OCI-LY7 (cell line): ENCODE measurements at regions not wholly inside any gene's neighbourhood (a gene's known extent, or its start where the extent isn't known, plus 50 kb on each side); places are given as distances from the start of the nearest gene placed in this dataset.

Experiments
- BruUV-seq: library from RNA; stranded (reverse); fragments of 400-500 nt; replicated peaks from 2 replicates; lab custom pipeline; 2021; lab: Mats Ljungman, UMichigan
- CTCF ChIA-PET: fragments of 300-600 bp; sonication (Branson Sonifier 250); formaldehyde crosslinking; loops from one replicate; lab custom pipeline; 2022; ENCODE audit warnings: antibody characterized with exemption; ENCODE audit not compliant: unreplicated experiment; lab: Charles Lee
- POLR2A ChIA-PET: fragments of 300-600 bp; sonication (Branson Sonifier 250); formaldehyde crosslinking; loops from one replicate; lab custom pipeline; 2022; ENCODE audit warnings: antibody characterized with exemption; lab: Charles Lee
- DNase-seq: peaks from one replicate; pipeline ENCODE4 v3.0.0-alpha.2; 2015; ENCODE audit warnings: low spot score
- H2AFZ ChIP-seq: fragments of 200-600 bp; sonication (generic), shearing (Covaris generic); 2 replicates; pipeline ENCODE4 v1.6.1; 2014; ENCODE audit warnings: mild to moderate bottlenecking, antibody characterized with exemption, low read length, moderate library complexity
- H3K27ac ChIP-seq: fragments of 200-600 bp; sonication (generic); 2 replicates; pipeline ENCODE4 v1.5.1; 2014; ENCODE audit warnings: mixed run types, low read depth, mild to moderate bottlenecking, moderate library complexity, low read length, inconsistent platforms; ENCODE audit not compliant: poor library complexity, severe bottlenecking
- H3K36me3 ChIP-seq: fragments of 200-600 bp; sonication (generic); 2 replicates; pipeline ENCODE4 v1.6.1; 2014; ENCODE audit warnings: mild to moderate bottlenecking, antibody characterized with exemption, low read length, moderate library complexity, mixed read lengths; ENCODE audit not compliant: insufficient read depth
- H3K4me1 ChIP-seq: fragments of 200-600 bp; sonication (generic); 2 replicates; pipeline ENCODE4 v1.5.1; 2014; ENCODE audit warnings: mild to moderate bottlenecking, low read length; ENCODE audit not compliant: insufficient read depth, poor library complexity, severe bottlenecking
- H3K4me2 ChIP-seq: fragments of 200-600 bp; sonication (generic); 2 replicates; pipeline ENCODE4 v1.6.1; 2014; ENCODE audit warnings: mild to moderate bottlenecking, low read length
- H3K4me3 ChIP-seq: fragments of 200-600 bp; sonication (generic); 2 replicates; pipeline ENCODE4 v1.5.1; 2014; ENCODE audit warnings: mild to moderate bottlenecking, low read depth, low read length; ENCODE audit not compliant: poor library complexity, severe bottlenecking
- H3K79me2 ChIP-seq: fragments of 200-600 bp; sonication (generic); 2 replicates; pipeline ENCODE4 v1.6.1; 2016; ENCODE audit warnings: low read depth, mild to moderate bottlenecking, low read length, moderate library complexity, mixed read lengths; ENCODE audit not compliant: insufficient read depth
- H3K9me2 ChIP-seq: fragments of 200-600 bp; sonication (generic); 2 replicates; pipeline ENCODE4 v1.6.1; 2016; ENCODE audit warnings: mild to moderate bottlenecking, low read length, mixed read lengths; ENCODE audit not compliant: insufficient read depth
- H3K9me3 ChIP-seq: fragments of 200-600 bp; sonication (generic); 2 replicates; pipeline ENCODE4 v1.6.1; 2014; ENCODE audit warnings: mild to moderate bottlenecking, mixed run types, low read length, mixed read lengths
- H4K20me1 ChIP-seq: fragments of 200-600 bp; sonication (generic); 2 replicates; pipeline ENCODE4 v1.6.1; 2014; ENCODE audit warnings: mild to moderate bottlenecking, antibody characterized with exemption, low read length, moderate library complexity, mixed read lengths; ENCODE audit not compliant: insufficient read depth
- CTCF ChIP-seq: fragments of 200-600 bp; sonication (generic); conservative IDR thresholded peaks from 2 replicates; pipeline ENCODE4 v1.5.1; 2014; ENCODE audit warnings: mild to moderate bottlenecking, antibody characterized with exemption, low read length, moderate library complexity, mixed read lengths
- EZH2phosphoT487 ChIP-seq: fragments of 200-600 bp; sonication (generic); IDR thresholded peaks from 2 replicates; pipeline ENCODE4 v1.6.1; 2018; ENCODE audit warnings: low read depth, borderline replicate concordance, mild to moderate bottlenecking, mixed run types, antibody characterized with exemption, low read length, moderate library complexity, mixed read lengths
- intact Hi-C: fragments of 100-400 bp; cut with micrococcal nuclease; formaldehyde crosslinking; loops from one replicate; pipeline ENCODE4 v1.10.0; 2022; ENCODE audit not compliant: unreplicated experiment

- POLR2A ChIA-PET, result interaction anchor here (0.7 to 1.5 kb wide), 3 partner anchors 8 to 13 kb away, joined by 3 to 7 read pairs (median 3); no protein-coding TSS in a partner anchor
- Histone ChIP-seq H3K9me3 (no peaks in the 10 kb centered on the region), H3K4me2 (no peak overlapping the region), H3K79me2 (no peaks in the 10 kb centered on the region), H3K9me2 (no peaks in the 10 kb centered on the region), H3K4me1 (no peaks in the 10 kb centered on the region), H3K4me3 (no peak overlapping the region), H4K20me1 (no peaks in the 10 kb centered on the region), H3K27ac (no peak overlapping the region), H2AFZ (no peak overlapping the region), H3K36me3 (no peaks in the 10 kb centered on the region)
- TF ChIP-seq EZH2phosphoT487 (no peak), CTCF (no peak)
- no TSS peak for BruUV-seq
- intact Hi-C loops, result no loop called here
- CTCF ChIA-PET, result no interaction called here
- no peak for DNase-seq
These were observed 617.2 kb upstream of the UBE2E2 start for GRCh38 chr3:22585911-22586310.

- Histone ChIP-seq H3K79me2 (no peaks in the 10 kb centered on the region), H3K4me2 (no peak overlapping the region), H3K4me1 (no peaks in the 10 kb centered on the region), H2AFZ (no peak overlapping the region), H3K9me3 (no peaks in the 10 kb centered on the region), H3K4me3 (no peak overlapping the region), H3K36me3 (no peaks in the 10 kb centered on the region), H4K20me1 (no peaks in the 10 kb centered on the region), H3K9me2 (no peaks in the 10 kb centered on the region), H3K27ac (no peak overlapping the region)
- intact Hi-C loops, result no loop called here
- TF ChIP-seq CTCF (no peak), EZH2phosphoT487 (no peak)
- ChIA-PET POLR2A (interaction anchor here (0.7 to 0.8 kb wide), 2 partner anchors 9 to 172 kb away, joined by 3 to 9 read pairs; no protein-coding TSS in a partner anchor), CTCF (no interaction called here)
- no peak for DNase-seq
- no TSS peak for BruUV-seq
These were observed 615.7 kb upstream of the UBE2E2 start for GRCh38 chr3:22587446-22587845.

- no peak overlapping the region for H3K4me3 ChIP-seq
- H3K9me2 ChIP-seq, result no peaks in the 10 kb centered on the region
- no peak for TF ChIP-seq EZH2phosphoT487
- no peak for TF ChIP-seq CTCF
- H3K4me1 ChIP-seq, result no peaks in the 10 kb centered on the region
- no peak for DNase-seq
- no peaks in the 10 kb centered on the region for H3K9me3 ChIP-seq
- no peak overlapping the region for H2AFZ ChIP-seq
- no peaks in the 10 kb centered on the region for H3K79me2 ChIP-seq
- ChIA-PET POLR2A (interaction anchor here (0.6 to 1.5 kb wide), 2 partner anchors 14 to 17 kb away, joined by 3 to 8 read pairs; no protein-coding TSS in a partner anchor), CTCF (no interaction called here)
- intact Hi-C loops, result no loop called here
- no peak overlapping the region for H3K4me2 ChIP-seq
- no peak overlapping the region for H3K27ac ChIP-seq
- no peaks in the 10 kb centered on the region for H4K20me1 ChIP-seq
- no peaks in the 10 kb centered on the region for H3K36me3 ChIP-seq
- no TSS peak for BruUV-seq
These were observed 609.5 kb upstream of the UBE2E2 start for GRCh38 chr3:22593638-22594037.
